HG02885 (cell line): ENCODE measurements at regions not wholly inside any gene's neighbourhood (a gene's known extent, or its start where the extent isn't known, plus 50 kb on each side); places are given as distances from the start of the nearest gene placed in this dataset.
"Not testable (repeated sequence)": the region's sequence is repeated elsewhere in the genome, so short reads cannot be mapped to it uniquely, and the experiment has no call there.

ENCODE experiments used
- ATAC-seq: cut with Tn5 transposase; IDR thresholded peaks from one replicate; pipeline ENCODE4 v1.9.1; 2021; ENCODE audit warnings: mild to moderate bottlenecking; ENCODE audit not compliant: unreplicated experiment, poor library complexity

- ATAC-seq, result no peak
Observed at GRCh38 chr5:82959466-82959865, 117.7 kb downstream of the TMEM167A start.

- no peak for ATAC-seq
Observed at GRCh38 chr5:82956600-82956999, 120.6 kb downstream of the TMEM167A start.

GRCh38 chr5:82952326-82952725 is 124.9 kb downstream of the TMEM167A start:
- ATAC-seq, result no peak

GRCh38 chr5:82944267-82944666 is 132.9 kb downstream of the TMEM167A start:
- ATAC-seq, result not testable (repeated sequence)

GRCh38 chr5:82942083-82942881 is 134.9 kb downstream of the TMEM167A start:
- ATAC-seq, result no peak

GRCh38 chr5:82938901-82939725 is 138.1 kb downstream of the TMEM167A start:
- ATAC-seq, result no peak

GRCh38 chr5:82932473-82933220 is 144.5 kb downstream of the TMEM167A start:
- ATAC-seq, result not testable (repeated sequence)

- ATAC-seq, result no peak
Observed at GRCh38 chr5:82931110-82931509, 146.1 kb downstream of the TMEM167A start.

- no peak for ATAC-seq
Observed at GRCh38 chr5:82925061-82925411, 152.2 kb downstream of the TMEM167A start.

GRCh38 chr5:82924226-82925060 is 152.8 kb downstream of the TMEM167A start:
- no peak for ATAC-seq

GRCh38 chr5:82922086-82922734 is 155.0 kb downstream of the TMEM167A start:
- ATAC-seq, result no peak

GRCh38 chr5:82918311-82919031 is 158.7 kb downstream of the TMEM167A start:
- no peak for ATAC-seq

- ATAC-seq, result peak; percentile 75
Observed at GRCh38 chr5:82917584-82917983, 159.6 kb downstream of the TMEM167A start.

GRCh38 chr5:82913971-82914370 is 163.2 kb downstream of the TMEM167A start:
- no peak for ATAC-seq

GRCh38 chr5:82912462-82912861 is 164.7 kb downstream of the TMEM167A start:
- ATAC-seq, result no peak

GRCh38 chr5:82911910-82912309 is 165.3 kb downstream of the TMEM167A start:
- no peak for ATAC-seq

GRCh38 chr5:82910905-82911304 is 166.3 kb downstream of the TMEM167A start:
- ATAC-seq, result no peak

- ATAC-seq, result no peak
Observed at GRCh38 chr5:82910491-82910890, 166.7 kb downstream of the TMEM167A start.

- ATAC-seq, result no peak
Observed at GRCh38 chr5:82909771-82910170, 167.4 kb downstream of the TMEM167A start.
